ENCODE measurements at regions not wholly inside any gene's neighbourhood (a gene's known extent, or its start where the extent isn't known, plus 50 kb on each side); places are given as distances from the start of the nearest gene placed in this dataset.

DNA sequence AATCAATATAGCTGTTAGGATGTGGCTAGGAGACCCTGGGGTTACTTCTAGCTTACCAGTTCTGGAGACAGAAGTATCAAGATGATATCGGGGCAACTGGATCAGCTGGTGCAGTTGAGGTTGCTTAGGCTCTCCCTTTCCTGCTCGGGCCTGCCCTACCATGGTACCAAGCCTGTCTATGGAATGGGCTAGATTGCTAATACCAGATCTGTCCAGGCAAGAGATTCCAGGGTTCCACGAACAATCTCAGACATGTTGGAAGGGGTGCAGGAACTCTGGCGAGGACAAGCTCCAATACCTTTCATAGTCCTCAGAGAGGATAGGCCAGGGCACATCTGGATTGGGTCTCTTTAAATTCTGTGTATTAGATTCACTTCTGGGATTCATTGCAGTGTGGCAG is 53.8 kb downstream of the ADM start:
- no peak for DNase-seq (ENCODE audit: extremely low read depth in 1 of 11, low read depth in 9 of 11, low spot score in 4 of 11)

DNA sequence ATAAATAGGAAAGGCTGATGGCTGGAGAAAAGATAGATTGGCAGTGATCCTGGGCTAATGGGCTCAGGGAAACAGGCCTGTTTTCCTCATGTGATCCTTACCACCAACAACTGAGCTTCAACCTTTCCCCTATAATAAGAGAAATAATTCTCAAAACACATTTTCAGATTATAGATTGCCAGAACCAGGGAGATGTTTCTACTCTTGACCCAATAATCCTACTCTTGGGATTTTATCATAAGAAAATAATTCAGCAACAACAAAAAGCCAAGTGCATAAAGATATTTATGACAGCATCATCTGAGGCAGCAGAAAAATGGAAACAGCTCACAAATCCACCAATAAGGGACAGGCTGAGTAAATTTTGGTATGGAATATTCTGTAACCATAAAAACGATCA is 54.3 kb downstream of the ADM start:
- DNase-seq (ENCODE audit: extremely low read depth in 1 of 11, low read depth in 9 of 11, low spot score in 4 of 11), result no peak

DNA sequence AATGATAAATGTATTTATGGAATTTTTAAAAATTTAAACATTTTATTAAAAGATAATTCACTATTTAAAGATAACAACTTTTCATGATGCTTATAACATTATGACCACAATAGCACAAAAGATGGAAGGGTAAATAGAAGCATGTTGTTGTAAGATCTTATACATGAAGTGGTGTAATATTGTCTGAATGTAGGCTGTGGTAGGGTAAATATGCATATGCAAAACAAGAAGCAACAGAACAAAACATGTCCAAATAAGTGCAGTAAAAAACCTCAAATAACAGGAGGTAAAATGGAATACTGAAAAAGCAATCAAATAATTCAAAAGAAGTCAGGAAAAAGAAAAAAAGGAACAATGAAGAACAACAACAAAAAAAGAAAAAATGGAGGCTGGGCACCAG is 56.0 kb downstream of the ADM start:
- no peak for DNase-seq (ENCODE audit: extremely low read depth in 1 of 11, low read depth in 9 of 11, low spot score in 4 of 11)

DNA sequence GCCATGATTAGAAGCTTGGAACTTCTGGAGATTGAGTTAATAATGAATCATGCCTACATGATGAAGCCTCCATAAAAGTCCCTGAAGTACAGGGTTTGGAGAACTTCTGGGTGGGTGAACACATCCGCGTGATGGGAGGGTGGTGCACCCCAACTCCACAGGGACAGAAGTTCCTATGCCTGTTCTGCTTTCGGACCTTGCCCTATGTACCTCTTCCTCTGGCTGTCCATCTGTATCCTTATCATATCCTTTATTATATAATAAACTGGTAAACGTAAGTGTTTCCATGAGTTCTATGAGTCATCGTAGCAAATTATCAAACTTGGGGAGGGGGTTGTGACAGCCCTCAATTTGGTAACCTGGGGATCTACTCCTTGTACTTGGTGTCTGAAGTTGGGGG is 60.2 kb downstream of the ADM start:
- no peak for DNase-seq (ENCODE audit: extremely low read depth in 1 of 11, low read depth in 9 of 11, low spot score in 4 of 11)

DNA sequence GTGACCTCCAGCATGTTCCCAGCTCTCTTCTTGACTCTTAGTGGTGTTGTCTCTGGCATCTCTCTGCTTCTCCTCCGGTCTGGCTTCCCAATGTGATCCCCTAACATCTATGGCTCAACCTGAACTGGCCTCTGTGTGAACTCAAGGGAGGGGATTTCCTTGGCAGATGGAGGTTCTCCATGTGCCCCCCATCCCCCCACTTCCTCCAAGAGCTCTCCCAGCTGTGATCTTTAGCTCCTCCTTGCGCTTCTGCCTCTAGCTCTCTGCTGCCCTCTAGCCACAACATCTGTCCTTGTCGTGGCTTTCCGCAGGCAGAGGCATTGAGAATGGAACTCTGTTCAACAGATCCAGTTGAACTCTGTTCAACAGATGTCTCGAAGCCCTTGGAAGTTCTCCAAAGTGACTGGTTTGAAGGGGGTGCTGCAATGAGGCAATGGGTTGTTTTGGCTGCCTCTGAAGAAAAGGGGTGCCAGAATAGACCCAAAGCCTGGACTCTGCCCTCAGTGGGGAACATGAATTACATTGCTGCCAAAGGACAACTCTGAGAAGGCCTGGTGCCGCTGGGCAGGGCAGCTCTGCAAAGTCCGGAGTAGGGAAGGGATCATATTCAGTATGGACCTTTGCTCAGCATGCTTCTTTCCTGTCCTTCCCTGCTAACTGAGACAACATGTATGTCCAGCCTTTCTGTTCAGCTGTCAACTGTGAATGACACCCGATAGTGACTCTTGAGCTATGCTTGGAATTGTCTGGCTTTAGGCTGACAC is 61.9 kb downstream of the ADM start:
- peak in 10 of 11 donors; percentile 63 to 77 (median 74) for DNase-seq (ENCODE audit: extremely low read depth in 1 of 11, low read depth in 9 of 11, low spot score in 4 of 11)

DNA sequence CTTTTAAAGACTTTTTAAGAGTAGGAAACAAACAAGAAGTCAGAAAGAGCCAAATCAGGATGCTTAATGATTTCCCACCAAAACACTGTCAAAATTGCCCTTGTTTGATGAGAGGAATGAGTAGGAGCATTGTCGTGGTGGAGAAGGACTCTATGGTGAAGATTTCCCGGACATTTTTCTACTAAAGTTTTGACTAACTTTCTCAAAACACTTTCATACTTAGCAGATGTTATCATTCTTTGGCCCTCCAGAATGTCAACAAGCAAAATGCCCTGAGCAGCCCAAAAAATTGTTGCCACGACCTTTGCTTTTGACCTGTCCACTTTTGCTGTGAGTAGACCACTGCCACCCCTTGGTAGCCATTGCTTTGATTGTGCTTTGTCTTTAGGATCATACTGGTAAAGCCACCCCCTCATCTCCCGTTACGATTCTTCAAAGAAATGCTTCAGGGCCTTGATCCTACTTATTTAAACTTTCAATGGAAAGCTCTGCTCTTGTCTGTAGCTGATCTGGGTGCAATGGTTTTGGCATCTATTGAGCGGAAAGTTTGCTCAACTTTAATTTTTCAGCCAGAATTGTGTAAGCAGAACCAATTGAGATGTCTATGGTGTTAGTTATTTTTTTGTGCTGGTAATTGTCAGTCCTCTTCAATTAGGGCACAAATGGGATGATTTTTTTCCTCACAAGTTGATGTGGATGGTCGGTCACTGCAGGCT is 67.2 kb downstream of the ADM start:
- no peak for DNase-seq (ENCODE audit: extremely low read depth in 1 of 11, low read depth in 9 of 11, low spot score in 4 of 11)

DNA sequence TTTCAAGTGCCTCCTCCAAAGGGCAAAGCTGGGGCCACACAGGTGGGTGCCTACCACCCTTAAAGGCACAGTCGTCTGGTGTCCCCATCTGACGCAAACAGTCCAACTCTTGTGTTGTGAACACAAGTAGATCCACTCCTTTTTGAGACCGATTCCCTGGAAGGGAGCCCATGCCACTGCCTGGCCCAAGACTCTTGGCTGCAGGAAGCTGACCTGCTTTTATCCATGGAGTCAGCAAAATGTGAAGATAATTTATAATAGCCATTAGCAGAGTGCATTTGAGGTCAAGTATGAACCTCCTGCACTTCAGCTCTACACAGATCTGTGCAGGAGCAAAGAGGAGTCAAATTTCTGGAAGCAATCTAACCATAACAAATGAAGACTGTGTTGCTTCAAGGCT is 68.5 kb downstream of the ADM start:
- DNase-seq (ENCODE audit: extremely low read depth in 1 of 11, low read depth in 9 of 11, low spot score in 4 of 11), result peak in 1 of 11 donors; percentile 41

DNA sequence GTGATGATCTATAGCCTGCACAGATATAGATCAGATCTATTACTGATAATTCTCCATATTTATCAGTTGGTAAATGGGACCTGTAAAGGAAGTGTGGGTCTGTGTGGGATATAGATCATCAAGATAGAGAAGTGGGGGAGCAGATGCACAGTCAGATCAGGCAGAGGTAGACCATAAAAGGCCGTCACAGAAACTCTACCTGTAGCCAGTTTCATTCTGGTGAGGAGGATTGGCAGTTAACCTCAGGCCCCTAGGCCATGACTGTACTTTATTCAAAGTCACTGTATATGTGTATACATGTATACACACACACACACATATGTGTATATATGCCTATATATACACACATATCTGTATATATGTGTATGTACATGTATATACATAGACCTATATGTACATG is 69.1 kb downstream of the ADM start:
- DNase-seq (ENCODE audit: extremely low read depth in 1 of 11, low read depth in 9 of 11, low spot score in 4 of 11), result no peak

DNA sequence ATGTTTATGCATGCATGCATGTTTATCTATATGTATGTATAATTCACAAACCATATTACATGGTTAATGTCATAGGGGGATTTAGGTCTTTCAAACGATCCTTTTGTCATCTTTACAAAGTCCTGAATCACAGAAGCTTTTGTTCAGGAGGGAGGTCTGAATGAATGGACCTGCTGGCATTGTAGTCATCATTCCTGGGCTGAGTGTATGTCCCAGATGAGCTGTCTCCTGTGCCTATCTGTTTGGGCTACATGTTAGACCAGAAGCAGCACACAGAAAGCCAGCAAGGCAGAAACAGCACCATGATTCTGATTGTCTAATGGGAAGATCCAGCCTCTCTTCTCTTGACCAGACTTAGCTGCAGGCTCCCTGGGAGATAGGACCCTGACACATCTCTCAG is 69.5 kb downstream of the ADM start:
- no peak for DNase-seq (ENCODE audit: extremely low read depth in 1 of 11, low read depth in 9 of 11, low spot score in 4 of 11)

DNA sequence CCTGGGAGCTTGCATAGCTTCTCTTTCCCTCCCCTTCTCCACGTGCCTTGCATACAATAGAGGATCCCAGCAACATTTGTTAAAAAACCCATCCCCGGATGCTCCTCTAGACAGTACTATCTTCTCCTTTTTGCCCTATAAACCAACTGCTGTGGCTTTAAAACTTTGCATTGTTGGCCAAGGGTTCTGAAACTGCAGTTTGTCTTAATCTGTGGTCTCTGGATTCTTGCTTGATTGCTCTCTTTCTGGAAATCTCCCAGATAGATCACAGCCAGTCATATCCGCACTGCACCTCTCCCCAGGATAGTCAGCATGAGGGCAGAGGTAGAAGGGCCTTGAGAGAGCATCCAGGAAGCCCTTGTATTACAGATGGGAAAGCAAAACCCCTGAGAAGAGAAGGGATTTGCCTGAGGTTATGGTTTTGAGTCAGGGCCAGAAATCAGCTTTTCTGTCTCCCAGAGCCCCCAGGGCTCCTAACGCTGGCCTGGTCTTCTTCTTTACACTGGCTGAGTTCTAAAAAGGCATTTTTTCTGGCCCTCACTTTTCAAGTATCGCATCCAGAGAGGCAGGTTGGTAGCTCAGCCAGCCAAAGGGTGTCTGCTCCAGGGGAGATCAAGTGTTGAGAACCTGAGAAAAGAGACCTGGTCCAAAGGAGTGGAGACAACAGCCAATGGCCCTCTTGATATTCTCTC is 70.6 kb downstream of the ADM start:
- DNase-seq (ENCODE audit: extremely low read depth in 1 of 11, low read depth in 9 of 11, low spot score in 4 of 11), result no peak

DNA sequence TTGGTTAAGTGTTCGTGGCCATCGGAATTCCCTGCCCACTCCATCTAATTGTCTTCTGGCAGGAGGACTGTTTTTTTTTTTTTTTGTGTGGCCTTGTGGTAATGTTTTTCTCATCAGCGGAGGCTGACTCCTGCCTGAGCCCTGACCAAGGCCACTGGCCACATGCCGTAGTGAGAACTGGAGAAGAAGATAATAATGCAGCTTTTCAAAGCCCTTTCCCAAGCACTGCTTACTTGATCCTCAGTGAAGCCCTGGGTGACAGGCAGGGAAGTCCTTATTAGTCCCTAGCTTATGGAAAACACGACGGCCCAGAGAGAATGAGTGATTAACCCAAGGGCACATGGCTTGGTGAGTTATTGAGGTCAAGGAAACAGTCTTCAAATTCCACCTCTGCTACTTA is 71.2 kb downstream of the ADM start:
- DNase-seq (ENCODE audit: extremely low read depth in 1 of 11, low read depth in 9 of 11, low spot score in 4 of 11), result no peak

DNA sequence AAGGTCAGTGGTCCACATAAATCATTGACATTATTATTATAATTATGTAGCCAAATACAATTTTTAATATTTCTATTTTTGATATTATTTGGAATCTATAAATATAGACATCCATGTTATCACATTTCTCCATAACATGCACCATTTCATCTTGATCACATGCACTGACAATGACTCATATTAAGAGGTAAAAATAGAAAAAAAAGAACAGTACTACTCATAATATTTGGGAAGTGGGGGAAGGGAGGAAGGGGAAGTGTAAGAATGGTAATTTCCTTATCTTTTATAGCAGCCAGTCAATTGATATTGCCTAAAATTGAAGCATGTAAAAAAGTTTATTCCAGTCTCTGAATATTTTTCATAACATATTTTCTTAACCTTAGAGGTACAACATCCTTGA is 72.3 kb downstream of the ADM start:
- no peak for DNase-seq (ENCODE audit: extremely low read depth in 1 of 11, low read depth in 9 of 11, low spot score in 4 of 11)

DNA sequence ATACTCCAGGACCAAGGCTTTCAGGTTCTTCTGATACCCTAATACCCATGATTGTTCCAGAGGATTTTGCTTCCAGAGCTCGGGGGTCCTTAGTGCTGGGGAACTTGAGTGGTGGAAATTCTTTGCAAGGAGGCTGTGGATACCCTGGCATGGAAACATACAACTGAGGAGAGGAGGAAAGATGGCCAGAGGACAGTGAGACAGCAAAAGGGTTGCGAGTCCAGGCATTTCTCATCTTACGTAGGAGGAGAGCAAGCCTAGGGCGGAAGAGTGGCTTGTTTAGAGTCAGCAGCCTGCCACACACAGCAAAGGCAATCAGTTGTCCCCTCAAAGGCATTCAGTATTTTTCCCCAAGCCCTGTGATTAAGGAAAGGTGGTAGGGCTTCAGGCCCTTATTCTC is 73.5 kb downstream of the ADM start:
- DNase-seq (ENCODE audit: extremely low read depth in 1 of 11, low read depth in 9 of 11, low spot score in 4 of 11), result no peak

DNA sequence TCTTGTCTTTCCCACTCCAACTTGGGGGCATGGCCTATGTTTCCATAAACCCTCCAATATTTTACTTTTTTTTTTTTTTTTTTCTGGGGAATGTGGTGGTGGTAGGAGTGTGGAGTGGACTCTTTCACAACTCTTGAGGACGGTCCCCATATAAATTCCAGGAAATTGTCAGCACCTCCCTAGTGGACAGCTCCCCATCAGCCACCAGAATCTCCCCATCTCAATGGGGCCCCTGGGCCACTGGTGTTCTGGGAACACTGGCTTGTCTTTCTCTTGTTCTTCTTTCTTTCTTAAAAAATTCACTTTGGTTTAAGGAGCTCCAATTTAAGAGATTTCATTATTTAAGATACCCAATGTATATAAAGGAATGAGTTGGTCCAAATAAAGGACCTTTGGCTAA is 74.1 kb downstream of the ADM start:
- peak in 1 of 11 donors; percentile 31 for DNase-seq (ENCODE audit: extremely low read depth in 1 of 11, low read depth in 9 of 11, low spot score in 4 of 11)

DNA sequence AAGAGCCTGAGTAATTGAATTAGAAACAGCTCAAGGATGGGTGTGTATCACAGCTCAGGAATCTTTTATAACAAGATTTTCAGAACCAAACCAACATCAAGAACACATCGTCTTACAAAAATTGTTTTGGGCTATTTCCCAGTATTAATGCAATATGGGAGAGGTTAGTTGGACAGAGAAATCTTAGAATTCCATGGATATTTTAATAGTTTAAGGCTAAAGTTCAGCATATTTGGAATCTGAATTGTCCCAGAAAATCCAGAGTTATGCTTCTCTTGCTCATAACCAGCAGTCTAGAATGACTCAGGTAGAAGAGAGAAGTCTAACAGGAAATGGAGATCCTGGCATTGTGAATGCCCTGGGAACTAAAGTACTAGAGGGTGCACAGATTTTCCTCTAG is 74.6 kb downstream of the ADM start:
- no peak for DNase-seq (ENCODE audit: extremely low read depth in 1 of 11, low read depth in 9 of 11, low spot score in 4 of 11)

DNA sequence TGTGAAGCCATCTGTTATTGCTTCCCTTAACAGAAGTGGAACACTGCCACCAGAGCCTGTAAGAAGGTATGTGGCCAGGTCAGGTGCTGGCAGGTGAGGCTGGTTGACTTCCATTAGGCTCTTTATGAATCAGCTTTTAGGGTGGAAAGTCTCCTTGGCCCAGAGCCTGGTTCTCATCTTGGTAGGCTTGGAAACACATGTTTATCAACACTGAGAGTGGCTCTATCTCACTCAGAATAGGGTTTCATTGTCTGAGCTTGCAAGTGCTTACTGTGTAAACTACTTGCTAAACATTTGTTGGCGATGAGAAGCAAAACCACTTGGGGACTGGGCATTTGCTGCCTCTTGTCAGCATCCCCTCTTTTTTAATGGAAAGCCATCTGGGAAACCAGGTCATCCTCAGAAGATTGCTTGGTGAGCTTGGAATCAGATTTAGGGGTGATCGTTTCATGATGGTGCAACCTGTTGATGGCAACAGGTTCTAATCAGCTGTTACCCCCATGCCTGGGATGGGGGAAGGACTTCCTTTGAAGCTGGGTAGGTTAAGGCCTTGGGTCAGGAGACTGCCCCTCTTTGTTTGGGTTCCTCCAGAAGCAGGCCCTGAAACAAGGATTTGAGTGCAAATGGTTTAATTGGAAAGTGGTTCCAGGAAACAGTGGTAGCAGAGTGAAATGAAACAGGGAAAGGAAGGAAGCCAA is 75.0 kb upstream of the AMPD3 start:
- DNase-seq (ENCODE audit: extremely low read depth in 1 of 11, low read depth in 9 of 11, low spot score in 4 of 11), result no peak

DNA sequence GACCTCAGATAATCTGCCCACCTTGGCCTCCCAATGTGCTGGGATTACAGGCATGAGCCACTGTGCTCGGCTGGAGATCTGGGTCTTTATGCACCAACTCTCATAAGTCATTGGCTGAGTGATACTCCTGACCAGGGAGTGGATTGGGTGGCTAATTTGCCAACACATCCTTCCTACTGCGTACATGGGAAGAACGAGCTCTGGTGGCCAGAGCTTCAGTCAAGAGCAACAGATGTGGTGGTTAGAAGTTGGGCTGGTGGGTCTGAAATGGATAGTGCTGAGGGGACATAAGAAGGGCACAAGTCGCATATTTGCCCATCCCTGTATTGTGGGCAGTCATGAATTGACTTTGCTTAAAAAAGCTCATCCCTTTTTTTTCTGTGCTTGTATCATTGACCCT is 74.1 kb upstream of the AMPD3 start:
- DNase-seq (ENCODE audit: extremely low read depth in 1 of 11, low read depth in 9 of 11, low spot score in 4 of 11), result no peak

DNA sequence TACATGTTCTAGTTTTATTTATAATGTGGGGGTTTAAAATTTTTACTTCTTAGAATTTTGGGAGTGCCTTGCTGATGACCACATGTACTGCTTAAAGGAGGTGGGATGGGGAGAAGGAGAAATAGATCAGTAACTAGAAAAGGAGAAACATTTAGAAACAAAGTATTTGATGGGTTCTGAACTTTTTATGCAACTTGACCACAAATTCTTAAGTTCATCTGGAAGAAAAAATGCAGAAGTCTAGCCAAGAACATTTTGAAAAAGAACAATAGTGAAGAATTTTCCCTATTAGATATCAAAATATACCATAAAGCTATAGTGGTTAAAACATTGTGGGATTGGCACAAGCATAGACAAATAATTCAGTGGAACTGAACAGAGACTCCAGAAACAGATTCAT is 73.3 kb upstream of the AMPD3 start:
- DNase-seq (ENCODE audit: extremely low read depth in 1 of 11, low read depth in 9 of 11, low spot score in 4 of 11), result no peak

DNA sequence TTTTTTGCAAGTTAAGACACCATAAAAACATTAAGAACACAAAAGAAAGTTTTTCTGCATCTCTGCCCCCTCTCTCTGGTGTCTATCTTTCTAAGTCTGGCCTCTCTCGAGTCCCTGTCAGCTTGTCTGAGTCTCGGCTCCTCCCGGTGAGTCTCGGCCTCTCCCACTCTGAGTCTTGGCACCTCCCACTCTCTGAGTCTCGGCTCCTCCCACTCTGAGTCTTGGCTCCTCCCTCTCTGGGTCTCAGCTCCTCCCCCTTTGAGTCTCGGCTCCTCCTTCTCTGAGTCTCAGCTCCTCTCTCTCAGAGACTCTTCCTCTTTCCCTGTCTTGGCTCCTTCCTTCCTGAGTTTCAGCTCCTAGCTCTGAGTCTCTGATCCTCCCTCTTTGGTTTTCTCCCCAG is 72.5 kb upstream of the AMPD3 start:
- DNase-seq (ENCODE audit: extremely low read depth in 1 of 11, low read depth in 9 of 11, low spot score in 4 of 11), result no peak

DNA sequence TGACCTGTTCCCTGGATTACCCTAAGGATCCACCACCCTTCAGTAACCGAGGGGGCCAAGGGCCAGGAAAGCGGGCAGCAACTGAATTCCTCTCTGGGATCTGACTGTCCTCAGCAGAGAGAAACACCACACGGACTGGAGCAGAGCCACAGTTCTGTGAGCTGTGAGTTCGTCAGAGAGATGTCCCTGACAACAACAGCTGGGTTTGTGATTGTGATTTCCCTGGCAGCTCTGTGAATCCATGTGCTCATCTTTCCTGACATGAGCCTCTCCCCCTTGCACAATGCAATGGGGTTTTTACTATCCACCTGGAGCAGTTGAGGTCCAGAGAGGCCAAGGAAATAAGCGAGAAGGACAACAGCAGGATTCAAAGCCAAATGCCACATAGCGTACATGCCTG is 69.4 kb upstream of the AMPD3 start:
- DNase-seq (ENCODE audit: extremely low read depth in 1 of 11, low read depth in 9 of 11, low spot score in 4 of 11), result no peak

All from renal cortex interstitium (tissue), 11 donors.